Calu3 (cell line): ENCODE measurements at regions not wholly inside any gene's neighbourhood (a gene's known extent, or its start where the extent isn't known, plus 50 kb on each side); places are given as distances from the start of the nearest gene placed in this dataset.
"Not testable (repeated sequence)": the region's sequence is repeated elsewhere in the genome, so short reads cannot be mapped to it uniquely, and the experiment has no call there.

Experiments used
- BruUV-seq: library from RNA; stranded (reverse); fragments of 400-500 nt; replicated peaks from 2 replicates; lab custom pipeline; 2021; lab: Mats Ljungman, UMichigan
- CTCF ChIA-PET: fragments of 300-600 bp; sonication (Branson Sonifier 250); formaldehyde crosslinking; loops from one replicate; lab custom pipeline; 2022; ENCODE audit warnings: antibody characterized with exemption; lab: Charles Lee
- DNase-seq: peaks from one replicate; pipeline ENCODE4 v3.0.0; 2022
- H3K27ac Mint-ChIP-seq: one replicate; pipeline ENCODE4 v1.8.0; 2022; ENCODE audit warnings: mixed read lengths; ENCODE audit not compliant: unreplicated experiment
- H3K27me3 Mint-ChIP-seq: one replicate; pipeline ENCODE4 v1.8.0; 2022; ENCODE audit warnings: mixed read lengths; ENCODE audit not compliant: unreplicated experiment
- H3K36me3 Mint-ChIP-seq: one replicate; pipeline ENCODE4 v1.8.0; 2022; ENCODE audit warnings: mild to moderate bottlenecking, moderate library complexity, mixed read lengths; ENCODE audit not compliant: insufficient read depth, unreplicated experiment
- H3K4me1 Mint-ChIP-seq: one replicate; pipeline ENCODE4 v1.8.0; 2022; ENCODE audit warnings: mild to moderate bottlenecking, low read depth, mixed read lengths; ENCODE audit not compliant: unreplicated experiment
- H3K4me3 Mint-ChIP-seq: one replicate; pipeline ENCODE4 v1.8.0; 2022; ENCODE audit warnings: mild to moderate bottlenecking, low read depth, moderate library complexity, mixed read lengths; ENCODE audit not compliant: unreplicated experiment
- H3K9me3 Mint-ChIP-seq: one replicate; pipeline ENCODE4 v1.8.0; 2022; ENCODE audit warnings: low read depth, mixed read lengths; ENCODE audit not compliant: unreplicated experiment
- CTCF ChIP-seq: fragments of 200-600 bp; IDR thresholded peaks from one replicate; pipeline ENCODE4 v1.8.0; 2022; ENCODE audit warnings: antibody characterized with exemption; ENCODE audit not compliant: unreplicated experiment
- intact Hi-C: fragments of 100-400 bp; cut with micrococcal nuclease; formaldehyde crosslinking; loops from one replicate; pipeline ENCODE4 v1.10.0; 2022; ENCODE audit not compliant: unreplicated experiment

GRCh38 chr3:96466441-96466840, 348.0 kb upstream of the EPHA6 start:
- Mint-ChIP-seq H3K9me3 (no peaks in the 10 kb centered on the region), H3K36me3 (no peaks in the 10 kb centered on the region), H3K4me1 (no peaks in the 10 kb centered on the region), H3K4me3 (no peak overlapping the region), H3K27me3 (no peaks in the 10 kb centered on the region), H3K27ac (no peak overlapping the region)
- DNase-seq: no peak
- no peak for TF ChIP-seq CTCF
- intact Hi-C loops: no loop called here
- BruUV-seq: no TSS peak
- CTCF ChIA-PET: no interaction called here

GRCh38 chr3:96467639-96468038, 346.8 kb upstream of the EPHA6 start:
- H3K9me3 Mint-ChIP-seq: no peaks in the 10 kb centered on the region
- no peak overlapping the region for H3K4me3 Mint-ChIP-seq
- H3K27me3 Mint-ChIP-seq: no peaks in the 10 kb centered on the region
- intact Hi-C loops: no loop called here
- H3K4me1 Mint-ChIP-seq: no peaks in the 10 kb centered on the region
- CTCF ChIA-PET: no interaction called here
- BruUV-seq: no TSS peak
- H3K36me3 Mint-ChIP-seq: no peaks in the 10 kb centered on the region
- no peak overlapping the region for H3K27ac Mint-ChIP-seq
- no peak for DNase-seq
- no peak for TF ChIP-seq CTCF

- no peaks in the 10 kb centered on the region for H3K9me3 Mint-ChIP-seq
- TF ChIP-seq CTCF: no peak
- intact Hi-C loops: no loop called here
- BruUV-seq: no TSS peak
- DNase-seq: no peak
- H3K27me3 Mint-ChIP-seq: no peaks in the 10 kb centered on the region
- no peaks in the 10 kb centered on the region for H3K4me1 Mint-ChIP-seq
- CTCF ChIA-PET: no interaction called here
- H3K27ac Mint-ChIP-seq: no peak overlapping the region
- no peaks in the 10 kb centered on the region for H3K36me3 Mint-ChIP-seq
- H3K4me3 Mint-ChIP-seq: no peak overlapping the region
Observed at GRCh38 chr3:96478496-96478895, 335.9 kb upstream of the EPHA6 start.

- H3K4me3 Mint-ChIP-seq: no peak overlapping the region
- intact Hi-C loops: no loop called here
- H3K27ac Mint-ChIP-seq: no peak overlapping the region
Observed at GRCh38 chr3:96480881-96481280, 333.5 kb upstream of the EPHA6 start.

GRCh38 chr3:96483191-96483590, 331.2 kb upstream of the EPHA6 start:
- intact Hi-C loops, H3K4me3 Mint-ChIP-seq, H3K36me3 Mint-ChIP-seq, H3K27ac Mint-ChIP-seq, H3K9me3 Mint-ChIP-seq, H3K27me3 Mint-ChIP-seq, CTCF ChIA-PET, H3K4me1 Mint-ChIP-seq, BruUV-seq, DNase-seq: not testable (repeated sequence)

More at GRCh38 chr3:96480881-96481280, 333.5 kb upstream of the EPHA6 start:
- BruUV-seq: no TSS peak
- no peak for DNase-seq
- Mint-ChIP-seq H3K9me3 (no peaks in the 10 kb centered on the region), H3K36me3 (no peaks in the 10 kb centered on the region), H3K4me1 (no peaks in the 10 kb centered on the region), H3K27me3 (no peaks in the 10 kb centered on the region)
- CTCF ChIA-PET: no interaction called here
- TF ChIP-seq CTCF: no peak
